Hematopoietic multipotent progenitor cell treated with erythropoietin and hydrocortisone succinate and interleukin-3 and kit ligand, for 6 days (in vitro differentiated cells): ENCODE measurements at regions not wholly inside any gene's neighbourhood (a gene's known extent, or its start where the extent isn't known, plus 50 kb on each side); places are given as distances from the start of the nearest gene placed in this dataset.
A peak's percentile ranks its signal among the peaks of the same experiment; 100 is the strongest.
"Not testable (repeated sequence)": the region's sequence is repeated elsewhere in the genome, so short reads cannot be mapped to it uniquely, and the experiment has no call there.

Experiments
- DNase-seq: peaks from one replicate; pipeline ENCODE4 v3.0.0-alpha.2; 2015

- DNase-seq = no peak
Measured at GRCh38 chr18:14964406-14964805, 216.4 kb downstream of the ANKRD30B start.

GRCh38 chr18:14964976-14965375, 217.0 kb downstream of the ANKRD30B start:
- not testable (repeated sequence) for DNase-seq

- no peak for DNase-seq
Measured at GRCh38 chr18:14965553-14965952, 217.6 kb downstream of the ANKRD30B start.

GRCh38 chr18:14967246-14967645, 219.3 kb downstream of the ANKRD30B start:
- DNase-seq = not testable (repeated sequence)

GRCh38 chr18:14969500-14969899, 221.5 kb downstream of the ANKRD30B start:
- DNase-seq = no peak

- no peak for DNase-seq
Measured at GRCh38 chr18:14970027-14970426, 222.1 kb downstream of the ANKRD30B start.

GRCh38 chr18:14971461-14972185, 223.7 kb downstream of the ANKRD30B start:
- no peak for DNase-seq

- DNase-seq = not testable (repeated sequence)
Measured at GRCh38 chr18:14973421-14973820, 225.4 kb downstream of the ANKRD30B start.

- DNase-seq = no peak
Measured at GRCh38 chr18:14974088-14974487, 226.1 kb downstream of the ANKRD30B start.

- DNase-seq = no peak
Measured at GRCh38 chr18:14974576-14974975, 226.6 kb downstream of the ANKRD30B start.

- DNase-seq = no peak
Measured at GRCh38 chr18:14975431-14975830, 227.5 kb downstream of the ANKRD30B start.

GRCh38 chr18:14976736-14977430, 228.9 kb downstream of the ANKRD30B start:
- no peak for DNase-seq

- no peak for DNase-seq
Measured at GRCh38 chr18:14978191-14978590, 230.2 kb downstream of the ANKRD30B start.

- DNase-seq = peak; percentile 35
Measured at GRCh38 chr18:14978962-14979535, 231.1 kb downstream of the ANKRD30B start.

- no peak for DNase-seq
Measured at GRCh38 chr18:14979875-14980274, 231.9 kb downstream of the ANKRD30B start.

GRCh38 chr18:14984531-14984930, 236.6 kb downstream of the ANKRD30B start:
- not testable (repeated sequence) for DNase-seq

GRCh38 chr18:14985291-14986013, 237.5 kb downstream of the ANKRD30B start:
- DNase-seq = not testable (repeated sequence)

GRCh38 chr18:14987377-14987776, 239.4 kb downstream of the ANKRD30B start:
- not testable (repeated sequence) for DNase-seq

GRCh38 chr18:14987960-14988710, 240.2 kb downstream of the ANKRD30B start:
- DNase-seq = not testable (repeated sequence)

GRCh38 chr18:14989569-14989968, 241.6 kb downstream of the ANKRD30B start:
- not testable (repeated sequence) for DNase-seq

- not testable (repeated sequence) for DNase-seq
Measured at GRCh38 chr18:14991934-14992445, 244.0 kb downstream of the ANKRD30B start.

- DNase-seq = not testable (repeated sequence)
Measured at GRCh38 chr18:14992758-14993157, 244.8 kb downstream of the ANKRD30B start.
